ENCODE measurements at regions not wholly inside any gene's neighbourhood (a gene's known extent, or its start where the extent isn't known, plus 50 kb on each side); places are given as distances from the start of the nearest gene placed in this dataset.
"Not testable (repeated sequence)": the region's sequence is repeated elsewhere in the genome, so short reads cannot be mapped to it uniquely, and the experiment has no call there.

GRCh38 chr14:99036611-99037293 is 235.2 kb downstream of the BCL11B start:
- Histone ChIP-seq H3K27ac (ENCODE audit: low read depth in 2 of 2, low read length in 2 of 2) (peak overlapping the region in 1 of 2 donors; percentile 52), H3K4me1 (ENCODE audit: control insufficient read depth in 2 of 2, insufficient read depth in 2 of 2, low read length in 2 of 2) (no peaks in the 10 kb centered on the region), H3K27me3 (ENCODE audit: control insufficient read depth in 2 of 2, insufficient read depth in 2 of 2, low read length in 2 of 2) (no peaks in the 10 kb centered on the region), H3K4me3 (ENCODE audit: low read length in 2 of 2) (no peak overlapping the region), H3K36me3 (ENCODE audit: control insufficient read depth in 2 of 2, insufficient read depth in 2 of 2, low read length in 2 of 2) (no peaks in the 10 kb centered on the region), H3K9ac (ENCODE audit: low read depth in 1 of 2, low read length in 2 of 2) (no peak overlapping the region), H3K9me3 (ENCODE audit: control insufficient read depth in 2 of 2, low read length in 2 of 2) (no peaks in the 10 kb centered on the region)

GRCh38 chr14:99037326-99037725 is 234.7 kb downstream of the BCL11B start:
- H3K27ac ChIP-seq (ENCODE audit: low read depth in 2 of 2, low read length in 2 of 2); H3K4me3 ChIP-seq (ENCODE audit: low read length in 2 of 2); H3K4me1 ChIP-seq (ENCODE audit: control insufficient read depth in 2 of 2, insufficient read depth in 2 of 2, low read length in 2 of 2); H3K9ac ChIP-seq (ENCODE audit: low read depth in 1 of 2, low read length in 2 of 2); H3K9me3 ChIP-seq (ENCODE audit: control insufficient read depth in 2 of 2, low read length in 2 of 2); H3K36me3 ChIP-seq (ENCODE audit: control insufficient read depth in 2 of 2, insufficient read depth in 2 of 2, low read length in 2 of 2); H3K27me3 ChIP-seq (ENCODE audit: control insufficient read depth in 2 of 2, insufficient read depth in 2 of 2, low read length in 2 of 2): not testable (repeated sequence)

- H3K4me1 ChIP-seq (ENCODE audit: control insufficient read depth in 2 of 2, insufficient read depth in 2 of 2, low read length in 2 of 2) = no peaks in the 10 kb centered on the region
- no peaks in the 10 kb centered on the region for H3K9me3 ChIP-seq (ENCODE audit: control insufficient read depth in 2 of 2, low read length in 2 of 2)
- no peaks in the 10 kb centered on the region for H3K27me3 ChIP-seq (ENCODE audit: control insufficient read depth in 2 of 2, insufficient read depth in 2 of 2, low read length in 2 of 2)
- no peak overlapping the region for H3K4me3 ChIP-seq (ENCODE audit: low read length in 2 of 2)
- no peak overlapping the region for H3K27ac ChIP-seq (ENCODE audit: low read depth in 2 of 2, low read length in 2 of 2)
- H3K36me3 ChIP-seq (ENCODE audit: control insufficient read depth in 2 of 2, insufficient read depth in 2 of 2, low read length in 2 of 2) = no peaks in the 10 kb centered on the region
- no peak overlapping the region for H3K9ac ChIP-seq (ENCODE audit: low read depth in 1 of 2, low read length in 2 of 2)
Measured at GRCh38 chr14:99037777-99038430, 234.1 kb downstream of the BCL11B start.

- H3K9ac ChIP-seq (ENCODE audit: low read depth in 1 of 2, low read length in 2 of 2) = no peak overlapping the region
- H3K36me3 ChIP-seq (ENCODE audit: control insufficient read depth in 2 of 2, insufficient read depth in 2 of 2, low read length in 2 of 2) = no peaks in the 10 kb centered on the region
- H3K27ac ChIP-seq (ENCODE audit: low read depth in 2 of 2, low read length in 2 of 2) = no peak overlapping the region
- no peaks in the 10 kb centered on the region for H3K27me3 ChIP-seq (ENCODE audit: control insufficient read depth in 2 of 2, insufficient read depth in 2 of 2, low read length in 2 of 2)
- H3K9me3 ChIP-seq (ENCODE audit: control insufficient read depth in 2 of 2, low read length in 2 of 2) = no peaks in the 10 kb centered on the region
- H3K4me3 ChIP-seq (ENCODE audit: low read length in 2 of 2) = no peak overlapping the region
- no peaks in the 10 kb centered on the region for H3K4me1 ChIP-seq (ENCODE audit: control insufficient read depth in 2 of 2, insufficient read depth in 2 of 2, low read length in 2 of 2)
Measured at GRCh38 chr14:99038431-99038820, 233.6 kb downstream of the BCL11B start.

GRCh38 chr14:99039331-99040041 is 232.5 kb downstream of the BCL11B start:
- Histone ChIP-seq H3K9ac (ENCODE audit: low read depth in 1 of 2, low read length in 2 of 2) (no peak overlapping the region), H3K36me3 (ENCODE audit: control insufficient read depth in 2 of 2, insufficient read depth in 2 of 2, low read length in 2 of 2) (no peaks in the 10 kb centered on the region), H3K9me3 (ENCODE audit: control insufficient read depth in 2 of 2, low read length in 2 of 2) (no peaks in the 10 kb centered on the region), H3K4me3 (ENCODE audit: low read length in 2 of 2) (no peak overlapping the region), H3K27me3 (ENCODE audit: control insufficient read depth in 2 of 2, insufficient read depth in 2 of 2, low read length in 2 of 2) (no peaks in the 10 kb centered on the region), H3K27ac (ENCODE audit: low read depth in 2 of 2, low read length in 2 of 2) (no peak overlapping the region), H3K4me1 (ENCODE audit: control insufficient read depth in 2 of 2, insufficient read depth in 2 of 2, low read length in 2 of 2) (no peaks in the 10 kb centered on the region)

- no peaks in the 10 kb centered on the region for H3K36me3 ChIP-seq (ENCODE audit: control insufficient read depth in 2 of 2, insufficient read depth in 2 of 2, low read length in 2 of 2)
- no peak overlapping the region for H3K9ac ChIP-seq (ENCODE audit: low read depth in 1 of 2, low read length in 2 of 2)
- H3K4me1 ChIP-seq (ENCODE audit: control insufficient read depth in 2 of 2, insufficient read depth in 2 of 2, low read length in 2 of 2) = no peaks in the 10 kb centered on the region
- H3K9me3 ChIP-seq (ENCODE audit: control insufficient read depth in 2 of 2, low read length in 2 of 2) = no peaks in the 10 kb centered on the region
- H3K4me3 ChIP-seq (ENCODE audit: low read length in 2 of 2) = no peak overlapping the region
- no peak overlapping the region for H3K27ac ChIP-seq (ENCODE audit: low read depth in 2 of 2, low read length in 2 of 2)
- H3K27me3 ChIP-seq (ENCODE audit: control insufficient read depth in 2 of 2, insufficient read depth in 2 of 2, low read length in 2 of 2) = no peaks in the 10 kb centered on the region
Measured at GRCh38 chr14:99040052-99040451, 231.9 kb downstream of the BCL11B start.

- H3K27me3 ChIP-seq (ENCODE audit: control insufficient read depth in 2 of 2, insufficient read depth in 2 of 2, low read length in 2 of 2) = no peaks in the 10 kb centered on the region
Measured at GRCh38 chr14:99040711-99041110, 231.3 kb downstream of the BCL11B start.

GRCh38 chr14:99041141-99041819 is 230.7 kb downstream of the BCL11B start:
- H3K4me3 ChIP-seq (ENCODE audit: low read length in 2 of 2) = no peak overlapping the region
- no peak overlapping the region for H3K27ac ChIP-seq (ENCODE audit: low read depth in 2 of 2, low read length in 2 of 2)
- H3K9me3 ChIP-seq (ENCODE audit: control insufficient read depth in 2 of 2, low read length in 2 of 2) = no peaks in the 10 kb centered on the region
- no peaks in the 10 kb centered on the region for H3K36me3 ChIP-seq (ENCODE audit: control insufficient read depth in 2 of 2, insufficient read depth in 2 of 2, low read length in 2 of 2)
- H3K27me3 ChIP-seq (ENCODE audit: control insufficient read depth in 2 of 2, insufficient read depth in 2 of 2, low read length in 2 of 2) = no peaks in the 10 kb centered on the region
- no peaks in the 10 kb centered on the region for H3K4me1 ChIP-seq (ENCODE audit: control insufficient read depth in 2 of 2, insufficient read depth in 2 of 2, low read length in 2 of 2)
- no peak overlapping the region for H3K9ac ChIP-seq (ENCODE audit: low read depth in 1 of 2, low read length in 2 of 2)

More at GRCh38 chr14:99040711-99041110, 231.3 kb downstream of the BCL11B start:
- Histone ChIP-seq H3K9me3 (ENCODE audit: control insufficient read depth in 2 of 2, low read length in 2 of 2) (no peaks in the 10 kb centered on the region), H3K9ac (ENCODE audit: low read depth in 1 of 2, low read length in 2 of 2) (no peak overlapping the region), H3K4me1 (ENCODE audit: control insufficient read depth in 2 of 2, insufficient read depth in 2 of 2, low read length in 2 of 2) (no peaks in the 10 kb centered on the region), H3K36me3 (ENCODE audit: control insufficient read depth in 2 of 2, insufficient read depth in 2 of 2, low read length in 2 of 2) (no peaks in the 10 kb centered on the region), H3K27ac (ENCODE audit: low read depth in 2 of 2, low read length in 2 of 2) (no peak overlapping the region), H3K4me3 (ENCODE audit: low read length in 2 of 2) (no peak overlapping the region)

GRCh38 chr14:99041820-99042174 is 230.2 kb downstream of the BCL11B start:
- H3K4me3 ChIP-seq (ENCODE audit: low read length in 2 of 2) = no peak overlapping the region
- no peak overlapping the region for H3K27ac ChIP-seq (ENCODE audit: low read depth in 2 of 2, low read length in 2 of 2)
- H3K9ac ChIP-seq (ENCODE audit: low read depth in 1 of 2, low read length in 2 of 2) = no peak overlapping the region
- no peaks in the 10 kb centered on the region for H3K36me3 ChIP-seq (ENCODE audit: control insufficient read depth in 2 of 2, insufficient read depth in 2 of 2, low read length in 2 of 2)
- H3K27me3 ChIP-seq (ENCODE audit: control insufficient read depth in 2 of 2, insufficient read depth in 2 of 2, low read length in 2 of 2) = no peaks in the 10 kb centered on the region
- H3K4me1 ChIP-seq (ENCODE audit: control insufficient read depth in 2 of 2, insufficient read depth in 2 of 2, low read length in 2 of 2) = no peaks in the 10 kb centered on the region
- H3K9me3 ChIP-seq (ENCODE audit: control insufficient read depth in 2 of 2, low read length in 2 of 2) = no peaks in the 10 kb centered on the region

All from mucosa of rectum (tissue), 2 donors.